Parathyroid adenoma (tissue), 2 donors: ENCODE measurements at regions not wholly inside any gene's neighbourhood (a gene's known extent, or its start where the extent isn't known, plus 50 kb on each side); places are given as distances from the start of the nearest gene placed in this dataset.
"Not testable (repeated sequence)": the region's sequence is repeated elsewhere in the genome, so short reads cannot be mapped to it uniquely, and the experiment has no call there.

Experiments used
- H2AFZ ChIP-seq: fragments of 300-600 bp; sonication (generic); one replicate; pipeline ENCODE4 v1.7.0; 2017; ENCODE audit warnings: antibody characterized with exemption, mild to moderate bottlenecking
- H3K27ac ChIP-seq: fragments of 300-600 bp; sonication (generic); one replicate; pipeline ENCODE4 v1.7.0; 2017
- H3K27me3 ChIP-seq: fragments of 300-600 bp; sonication (generic); one replicate; pipeline ENCODE4 v1.7.0; 2017; ENCODE audit warnings: low read length; ENCODE audit not compliant: control insufficient read depth, insufficient read depth
- H3K36me3 ChIP-seq: fragments of 300-600 bp; sonication (generic); one replicate; pipeline ENCODE4 v1.7.0; 2017; ENCODE audit warnings: low read length; ENCODE audit not compliant: control insufficient read depth, insufficient read depth
- H3K4me1 ChIP-seq: fragments of 300-600 bp; sonication (generic); one replicate; pipeline ENCODE4 v1.7.0; 2017; ENCODE audit warnings: control low read depth
- H3K4me2 ChIP-seq: fragments of 300-600 bp; sonication (generic); one replicate; pipeline ENCODE4 v1.7.0; 2017; ENCODE audit warnings: low read length
- H3K4me3 ChIP-seq: fragments of 300-600 bp; sonication (generic); one replicate; pipeline ENCODE4 v1.7.0; 2017; ENCODE audit warnings: low read depth, low read length
- H3K79me2 ChIP-seq: fragments of 300-600 bp; sonication (generic); one replicate; pipeline ENCODE4 v1.7.0; 2017; ENCODE audit warnings: control low read depth
- H3K9ac ChIP-seq: fragments of 300-600 bp; sonication (generic); one replicate; pipeline ENCODE4 v1.7.0; 2017; ENCODE audit warnings: mild to moderate bottlenecking
- H3K9me3 ChIP-seq: fragments of 300-600 bp; sonication (generic); one replicate; pipeline ENCODE4 v1.7.0; 2017; ENCODE audit warnings: low read length; ENCODE audit not compliant: control insufficient read depth
- CTCF ChIP-seq: fragments of 300-600 bp; sonication (generic); IDR thresholded peaks from one replicate; pipeline ENCODE4 v1.7.0; 2017; ENCODE audit warnings: antibody characterized with exemption, mild to moderate bottlenecking
- donor health status: primary hyperparathyroidism.

- H3K9ac ChIP-seq = no peak overlapping the region
- no peaks in the 10 kb centered on the region for H3K9me3 ChIP-seq
- no peak overlapping the region for H2AFZ ChIP-seq
- no peaks in the 10 kb centered on the region for H3K79me2 ChIP-seq
- H3K4me3 ChIP-seq = no peak overlapping the region
- no peaks in the 10 kb centered on the region for H3K4me1 ChIP-seq
- no peak overlapping the region for H3K4me2 ChIP-seq
- H3K36me3 ChIP-seq = no peaks in the 10 kb centered on the region
- no peaks in the 10 kb centered on the region for H3K27me3 ChIP-seq
- H3K27ac ChIP-seq = no peak overlapping the region
- TF ChIP-seq CTCF = no peak
Observed at GRCh38 chr7:13017333-13017857, 330.0 kb downstream of the ARL4A start.

- TF ChIP-seq CTCF = no peak
- no peak overlapping the region for H3K27ac ChIP-seq
Observed at GRCh38 chr7:13017881-13018280, 330.4 kb downstream of the ARL4A start.

GRCh38 chr7:13021566-13022300, 334.3 kb downstream of the ARL4A start:
- Histone ChIP-seq H3K9ac (no peak overlapping the region), H3K4me1 (no peaks in the 10 kb centered on the region), H3K9me3 (no peaks in the 10 kb centered on the region), H3K79me2 (no peaks in the 10 kb centered on the region), H3K4me3 (no peak overlapping the region), H3K27ac (no peak overlapping the region), H3K36me3 (no peaks in the 10 kb centered on the region), H2AFZ (no peak overlapping the region), H3K27me3 (no peaks in the 10 kb centered on the region), H3K4me2 (no peak overlapping the region)
- no peak for TF ChIP-seq CTCF

More at GRCh38 chr7:13017881-13018280, 330.4 kb downstream of the ARL4A start:
- H3K36me3 ChIP-seq = no peaks in the 10 kb centered on the region
- H3K4me2 ChIP-seq = no peak overlapping the region
- H3K27me3 ChIP-seq = no peaks in the 10 kb centered on the region
- no peak overlapping the region for H2AFZ ChIP-seq
- no peak overlapping the region for H3K9ac ChIP-seq
- no peaks in the 10 kb centered on the region for H3K9me3 ChIP-seq
- no peaks in the 10 kb centered on the region for H3K79me2 ChIP-seq
- no peaks in the 10 kb centered on the region for H3K4me1 ChIP-seq
- no peak overlapping the region for H3K4me3 ChIP-seq

GRCh38 chr7:13024121-13024674, 336.8 kb downstream of the ARL4A start:
- no peak overlapping the region for H3K4me3 ChIP-seq

GRCh38 chr7:13025043-13025442, 337.6 kb downstream of the ARL4A start:
- not testable (repeated sequence) for H3K36me3 ChIP-seq, H3K9ac ChIP-seq, H3K9me3 ChIP-seq, H3K4me1 ChIP-seq, H3K4me2 ChIP-seq, H3K4me3 ChIP-seq, H3K79me2 ChIP-seq, H3K27me3 ChIP-seq, H2AFZ ChIP-seq, H3K27ac ChIP-seq

More at GRCh38 chr7:13024121-13024674, 336.8 kb downstream of the ARL4A start:
- H3K27ac ChIP-seq = no peak overlapping the region
- no peak for TF ChIP-seq CTCF
- H3K36me3 ChIP-seq = no peaks in the 10 kb centered on the region
- H2AFZ ChIP-seq = no peak overlapping the region
- H3K27me3 ChIP-seq = no peaks in the 10 kb centered on the region
- H3K79me2 ChIP-seq = no peaks in the 10 kb centered on the region
- H3K4me2 ChIP-seq = no peak overlapping the region
- no peaks in the 10 kb centered on the region for H3K9me3 ChIP-seq
- H3K9ac ChIP-seq = no peak overlapping the region
- H3K4me1 ChIP-seq = no peaks in the 10 kb centered on the region
